ENCODE measurements at regions not wholly inside any gene's neighbourhood (a gene's known extent, or its start where the extent isn't known, plus 50 kb on each side); places are given as distances from the start of the nearest gene placed in this dataset.

- TF ChIP-seq, protein P1, sequence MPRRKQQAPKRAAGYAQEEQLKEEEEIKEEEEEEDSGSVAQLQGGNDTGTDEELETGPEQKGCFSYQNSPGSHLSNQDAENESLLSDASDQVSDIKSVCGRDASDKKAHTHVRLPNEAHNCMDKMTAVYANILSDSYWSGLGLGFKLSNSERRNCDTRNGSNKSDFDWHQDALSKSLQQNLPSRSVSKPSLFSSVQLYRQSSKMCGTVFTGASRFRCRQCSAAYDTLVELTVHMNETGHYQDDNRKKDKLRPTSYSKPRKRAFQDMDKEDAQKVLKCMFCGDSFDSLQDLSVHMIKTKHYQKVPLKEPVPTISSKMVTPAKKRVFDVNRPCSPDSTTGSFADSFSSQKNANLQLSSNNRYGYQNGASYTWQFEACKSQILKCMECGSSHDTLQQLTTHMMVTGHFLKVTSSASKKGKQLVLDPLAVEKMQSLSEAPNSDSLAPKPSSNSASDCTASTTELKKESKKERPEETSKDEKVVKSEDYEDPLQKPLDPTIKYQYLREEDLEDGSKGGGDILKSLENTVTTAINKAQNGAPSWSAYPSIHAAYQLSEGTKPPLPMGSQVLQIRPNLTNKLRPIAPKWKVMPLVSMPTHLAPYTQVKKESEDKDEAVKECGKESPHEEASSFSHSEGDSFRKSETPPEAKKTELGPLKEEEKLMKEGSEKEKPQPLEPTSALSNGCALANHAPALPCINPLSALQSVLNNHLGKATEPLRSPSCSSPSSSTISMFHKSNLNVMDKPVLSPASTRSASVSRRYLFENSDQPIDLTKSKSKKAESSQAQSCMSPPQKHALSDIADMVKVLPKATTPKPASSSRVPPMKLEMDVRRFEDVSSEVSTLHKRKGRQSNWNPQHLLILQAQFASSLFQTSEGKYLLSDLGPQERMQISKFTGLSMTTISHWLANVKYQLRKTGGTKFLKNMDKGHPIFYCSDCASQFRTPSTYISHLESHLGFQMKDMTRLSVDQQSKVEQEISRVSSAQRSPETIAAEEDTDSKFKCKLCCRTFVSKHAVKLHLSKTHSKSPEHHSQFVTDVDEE (CRISPR knock-in tag; IDR thresholded peaks at IDR 0.05), result no peak
- TF ChIP-seq ZNF8 (CRISPR knock-in tag; IDR thresholded peaks at IDR 0.05) (no peak), RARB (CRISPR knock-in tag; IDR thresholded peaks at IDR 0.05) (no peak), TOX (CRISPR knock-in tag; IDR thresholded peaks at IDR 0.05; ENCODE audit: borderline replicate concordance) (no peak), ESRRG (CRISPR knock-in tag; IDR thresholded peaks at IDR 0.05) (no peak), PATZ1 (CRISPR knock-in tag; IDR thresholded peaks at IDR 0.05; ENCODE audit: borderline replicate concordance) (no peak), TCF4 (CRISPR knock-in tag; IDR thresholded peaks at IDR 0.05; ENCODE audit: borderline replicate concordance) (no peak), ZNF70 (CRISPR knock-in tag; IDR thresholded peaks at IDR 0.05) (no peak)
Observed at GRCh38 chrX:113644426-113644825, 803.8 kb upstream of the AMOT start (continued).

DNA sequence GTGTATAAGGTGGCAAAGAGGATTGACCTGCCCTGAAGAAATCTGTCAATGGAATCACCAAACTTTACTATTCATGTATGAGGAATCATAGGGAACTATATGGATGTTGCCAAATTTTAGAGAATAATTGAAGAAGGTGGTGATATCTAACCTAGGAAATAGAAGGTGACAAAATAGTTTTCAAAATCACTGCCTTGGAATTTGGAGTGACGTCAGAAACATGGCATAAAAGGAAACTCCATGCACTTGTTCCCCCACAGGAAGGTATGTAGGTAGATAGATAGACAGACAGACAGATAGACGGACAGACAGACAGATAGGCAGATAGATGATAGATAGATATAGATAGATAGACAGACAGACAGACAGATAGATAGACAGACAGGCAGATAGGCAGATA, 793.9 kb upstream of the AMOT start:
- ATAC-seq, result no peak
- TF ChIP-seq ISL1 (CRISPR knock-in tag; IDR thresholded peaks at IDR 0.05), result no peak
- no peak for TF ChIP-seq POU6F1 (CRISPR knock-in tag; IDR thresholded peaks at IDR 0.05; ENCODE audit: borderline replicate concordance, low read depth)
- no peak for TF ChIP-seq ZFP3 (CRISPR knock-in tag; IDR thresholded peaks at IDR 0.05)
- TF ChIP-seq PPARA (CRISPR knock-in tag; IDR thresholded peaks at IDR 0.05; ENCODE audit: borderline replicate concordance), result no peak
- no peak for TF ChIP-seq ZNF565 (CRISPR knock-in tag; conservative IDR thresholded peaks at IDR 0.05; ENCODE audit: low read depth)
- no peak for TF ChIP-seq PATZ1 (CRISPR knock-in tag; IDR thresholded peaks at IDR 0.05; ENCODE audit: borderline replicate concordance)
- no peak for TF ChIP-seq BACH2 (CRISPR knock-in tag; IDR thresholded peaks at IDR 0.05; ENCODE audit: borderline replicate concordance)
- TF ChIP-seq, protein P1 (CRISPR knock-in tag; IDR thresholded peaks at IDR 0.05), result no peak
- TF ChIP-seq ZFP30 (CRISPR knock-in tag; IDR thresholded peaks at IDR 0.05), result no peak
- no peak for TF ChIP-seq SNAI2 (CRISPR knock-in tag; IDR thresholded peaks at IDR 0.05)
- no peak for TF ChIP-seq OSR1 (CRISPR knock-in tag; IDR thresholded peaks at IDR 0.05)
- TF ChIP-seq GLIS3 (CRISPR knock-in tag; IDR thresholded peaks at IDR 0.05), result no peak
- TF ChIP-seq ZNF70 (CRISPR knock-in tag; IDR thresholded peaks at IDR 0.05), result no peak
- no peak for TF ChIP-seq ESRRG (CRISPR knock-in tag; IDR thresholded peaks at IDR 0.05)
- TF ChIP-seq TCF4 (CRISPR knock-in tag; IDR thresholded peaks at IDR 0.05; ENCODE audit: borderline replicate concordance), result no peak
- no peak for TF ChIP-seq CSDC2 (CRISPR knock-in tag; IDR thresholded peaks at IDR 0.05)
- no peak for TF ChIP-seq ARNTL (CRISPR knock-in tag; IDR thresholded peaks at IDR 0.05; ENCODE audit: borderline replicate concordance, low read depth)
- no peak for TF ChIP-seq CREB5 (CRISPR knock-in tag; IDR thresholded peaks at IDR 0.05; ENCODE audit: low read depth)
- no peak for TF ChIP-seq ZNF8 (CRISPR knock-in tag; IDR thresholded peaks at IDR 0.05)
- no peak for TF ChIP-seq TOX (CRISPR knock-in tag; IDR thresholded peaks at IDR 0.05; ENCODE audit: borderline replicate concordance)

All from SK-N-SH treated with all-trans-retinoic acid at 6 μM for 48 hours (cell line).